NOMO-1 treated with DMSO at 0.1 percent for 48 hours (cell line): ENCODE measurements at regions not wholly inside any gene's neighbourhood (a gene's known extent, or its start where the extent isn't known, plus 50 kb on each side); places are given as distances from the start of the nearest gene placed in this dataset.
"Not testable (repeated sequence)": the region's sequence is repeated elsewhere in the genome, so short reads cannot be mapped to it uniquely, and the experiment has no call there.

Experiments used
- DNase-seq: peaks from one replicate; lab custom pipeline; 2025; ENCODE audit not compliant: unreplicated experiment; lab: John Stamatoyannopoulos, UW

DNA sequence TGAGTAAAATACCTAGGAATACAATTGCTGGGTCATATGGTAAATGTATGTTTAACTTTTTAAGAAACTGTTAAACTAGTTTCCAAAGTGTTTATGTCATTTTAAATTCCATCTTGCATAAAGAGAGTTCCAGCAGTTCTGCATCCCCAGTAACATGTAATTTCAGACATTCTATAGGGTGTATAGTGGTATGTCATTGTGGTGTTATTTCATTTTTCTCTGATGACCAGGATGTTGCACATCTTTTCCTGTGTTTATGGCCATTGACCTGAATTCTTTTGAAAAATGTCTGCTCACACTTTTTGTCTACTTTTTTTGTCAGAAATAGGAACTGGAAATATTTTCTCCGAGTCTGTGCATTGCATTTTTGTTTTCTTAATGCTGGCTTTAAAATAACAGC, 128.9 kb downstream of the TMEM200A start:
- DNase-seq = no peak

DNA sequence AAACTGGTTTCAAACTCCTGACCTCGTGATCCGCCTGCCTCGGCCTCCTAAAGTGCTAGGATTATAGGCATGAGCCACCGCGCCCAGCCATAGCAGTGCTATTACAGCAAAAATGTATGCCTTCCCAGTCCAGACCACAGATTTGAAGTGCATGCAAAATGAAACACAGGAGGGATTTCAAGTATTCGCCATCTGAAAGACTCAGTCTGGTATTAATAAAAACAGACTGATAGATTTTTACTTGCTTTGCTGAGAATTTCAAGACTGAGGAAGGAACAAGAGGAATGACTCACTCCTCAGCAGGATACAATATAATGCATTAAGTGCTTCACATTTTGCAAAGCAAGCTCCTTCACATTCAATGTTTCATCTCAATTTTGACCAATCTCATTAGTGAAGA, 134.9 kb downstream of the TMEM200A start:
- DNase-seq = no peak

DNA sequence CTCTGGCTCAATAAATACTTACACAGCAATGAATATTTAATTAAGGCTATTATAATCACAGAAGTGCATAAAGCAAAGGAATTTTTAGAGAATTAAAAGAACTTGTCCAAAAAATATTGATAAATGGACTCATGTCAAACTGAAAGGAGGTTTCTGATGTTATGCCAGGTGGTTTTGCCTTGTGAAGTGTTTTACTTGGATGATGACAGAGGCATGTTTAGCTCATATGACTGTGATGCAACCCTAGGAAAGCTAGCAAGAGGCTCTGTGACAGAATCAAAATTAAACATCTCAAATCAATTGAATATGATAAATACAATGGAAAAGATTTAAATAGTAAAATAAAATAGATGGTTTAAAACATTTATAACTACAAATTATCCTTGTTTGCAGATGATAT, 137.3 kb downstream of the TMEM200A start:
- no peak for DNase-seq

DNA sequence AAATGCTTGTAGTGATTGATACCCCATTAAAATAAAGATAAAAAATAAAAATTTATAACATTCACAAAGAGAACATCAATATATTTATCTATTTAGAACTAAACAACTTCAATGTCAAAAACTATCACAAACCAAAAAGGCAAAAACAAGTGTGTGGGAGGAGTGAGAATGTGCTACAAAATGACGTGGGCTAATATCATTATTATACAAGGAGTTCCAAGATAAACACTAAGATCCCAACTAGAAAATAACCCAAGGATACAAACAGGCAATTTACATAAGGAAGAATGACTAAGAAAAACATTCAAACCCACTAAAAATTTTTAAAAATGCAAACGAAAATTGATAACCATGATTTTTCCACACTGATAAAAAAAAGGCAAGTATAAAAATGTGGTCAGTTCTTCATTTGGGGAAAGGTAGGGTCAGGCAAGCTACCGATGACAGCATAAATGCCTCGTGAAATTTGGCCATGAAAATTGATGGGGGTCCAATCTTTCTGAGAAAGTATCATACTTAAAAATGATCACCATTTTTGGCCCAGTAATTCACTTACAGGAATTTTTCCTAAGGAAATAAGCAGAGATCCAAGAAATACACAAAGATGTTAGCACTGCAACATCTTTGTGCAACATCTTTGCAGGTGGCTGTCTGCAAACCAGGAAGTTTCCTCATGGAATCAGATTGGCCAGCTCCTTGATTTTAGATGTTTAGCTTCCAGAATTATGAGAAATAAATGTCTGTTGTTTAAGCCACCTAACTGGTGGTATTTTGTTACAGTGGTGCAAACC, 140.2 kb downstream of the TMEM200A start:
- no peak for DNase-seq

DNA sequence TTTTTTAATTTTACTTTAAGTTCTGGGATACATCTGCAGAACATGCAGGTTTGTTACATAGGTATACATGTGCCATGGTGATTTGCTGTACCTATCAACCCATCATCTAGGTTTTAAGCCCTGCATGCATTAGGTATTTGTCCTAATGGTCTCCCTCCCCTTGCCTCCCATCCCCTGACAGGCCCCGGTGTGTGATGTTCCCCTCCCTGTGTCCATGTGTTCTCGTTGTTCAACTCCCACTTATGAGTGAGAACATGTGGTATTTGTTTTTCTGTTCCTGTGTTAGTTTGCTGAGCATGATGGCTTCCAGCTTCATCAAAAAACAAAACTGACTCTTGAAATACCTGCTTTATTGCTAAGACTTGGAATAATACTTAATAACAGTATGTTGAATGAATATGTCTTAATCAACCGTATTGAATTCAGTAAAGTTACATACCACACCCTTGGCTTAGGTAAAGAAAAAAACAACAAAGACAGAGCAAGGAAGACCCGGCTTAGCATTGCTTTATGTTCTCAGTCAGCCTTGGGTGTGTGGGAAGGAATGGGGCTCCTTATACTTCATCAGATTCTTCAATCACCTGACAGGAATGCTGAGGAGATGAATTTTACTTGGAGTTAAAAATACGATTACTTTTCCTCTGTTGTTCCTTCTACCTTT, 141.3 kb downstream of the TMEM200A start:
- not testable (repeated sequence) for DNase-seq

DNA sequence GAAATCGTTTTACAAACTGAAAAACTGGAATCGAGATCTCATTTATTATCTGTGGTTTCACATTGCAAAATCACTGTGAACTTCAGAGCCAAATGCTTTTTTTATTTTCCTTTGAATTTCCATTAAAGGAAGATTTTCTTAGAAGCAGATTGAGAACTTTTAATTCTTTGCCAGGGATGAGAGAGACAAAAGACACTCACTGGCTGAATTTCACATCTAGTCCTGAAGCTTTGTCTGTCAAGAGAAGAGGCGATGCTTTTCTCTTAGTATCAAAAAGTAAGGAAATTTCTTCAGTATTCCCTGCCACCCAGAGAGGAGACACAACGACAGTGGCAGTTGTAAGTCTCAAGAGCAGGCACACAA, 141.8 kb downstream of the TMEM200A start:
- no peak for DNase-seq

DNA sequence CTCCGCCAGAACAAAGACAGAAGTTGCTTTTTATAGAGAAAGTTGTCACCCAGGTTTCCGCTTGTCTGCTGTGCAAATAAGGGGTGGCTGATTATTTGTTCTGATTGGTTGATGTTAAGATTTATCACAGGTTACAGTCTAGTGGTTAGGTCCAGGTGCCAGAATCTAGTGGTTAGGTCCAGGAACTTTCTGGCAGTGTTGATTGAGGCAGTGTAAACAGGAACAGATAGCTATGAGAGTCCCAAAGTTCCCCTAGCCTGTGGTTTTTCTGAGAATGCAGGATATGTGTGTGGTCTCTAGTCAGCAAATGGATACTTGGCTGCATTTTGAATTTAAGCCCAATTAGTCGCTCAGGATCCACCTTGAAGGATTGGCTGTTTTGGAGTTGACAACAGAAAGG, 148.0 kb downstream of the TMEM200A start:
- DNase-seq = no peak

DNA sequence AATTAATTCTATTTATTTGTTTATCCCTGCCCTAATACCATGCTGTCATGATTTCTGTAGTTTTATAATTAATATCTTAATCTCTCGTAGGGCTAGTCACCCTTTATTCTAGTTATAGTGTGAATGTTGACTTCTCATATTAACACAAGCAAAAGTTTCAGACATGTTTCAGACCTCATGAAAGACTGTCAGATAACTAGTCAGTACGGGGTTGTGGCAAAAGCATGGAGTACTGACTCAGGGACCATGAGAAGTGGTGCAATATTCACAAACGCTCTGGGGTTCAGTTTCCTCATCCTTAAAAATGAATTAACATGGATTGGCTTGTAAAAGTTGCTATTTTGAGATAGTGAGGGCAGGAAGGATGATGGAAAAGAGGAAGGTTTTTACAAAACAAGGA, 148.9 kb downstream of the TMEM200A start:
- DNase-seq = no peak

DNA sequence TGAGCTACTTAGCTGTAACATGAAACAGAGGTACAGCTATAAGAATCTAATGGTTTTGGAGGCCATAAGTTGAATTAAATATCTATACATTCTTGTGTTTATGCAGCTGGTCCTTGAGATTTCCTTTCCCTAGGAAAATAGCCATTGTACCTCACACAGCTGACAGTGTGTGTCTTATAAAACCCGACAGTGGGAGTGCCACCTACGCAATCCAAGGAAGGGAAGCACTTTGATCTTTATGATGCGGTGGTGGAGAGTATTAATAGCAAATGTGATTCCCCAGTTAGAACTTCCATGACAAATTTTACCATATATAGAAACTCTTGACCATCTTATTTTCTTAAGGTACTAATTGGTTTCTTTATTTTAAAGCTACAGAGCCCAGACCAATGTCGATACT, 149.5 kb downstream of the TMEM200A start:
- no peak for DNase-seq

DNA sequence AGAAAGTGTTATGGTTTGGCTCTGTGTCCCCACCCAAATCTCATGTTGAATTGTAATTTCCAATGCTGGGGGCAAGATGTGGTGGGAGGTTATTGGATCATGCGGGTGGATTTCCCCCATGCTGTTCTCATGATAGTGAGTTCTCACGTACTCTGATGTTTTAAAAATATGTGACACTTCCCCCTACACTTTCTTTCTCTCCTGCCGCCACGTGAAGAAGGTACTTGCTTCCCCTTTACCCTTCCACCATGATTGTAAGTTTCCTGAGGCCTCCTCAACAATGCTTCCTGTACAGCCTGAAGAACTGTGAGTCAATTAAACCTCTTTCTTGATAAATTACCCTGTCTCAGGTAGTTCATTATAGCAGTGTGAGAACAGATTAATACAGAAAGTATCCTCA, 150.8 kb downstream of the TMEM200A start:
- DNase-seq = no peak

DNA sequence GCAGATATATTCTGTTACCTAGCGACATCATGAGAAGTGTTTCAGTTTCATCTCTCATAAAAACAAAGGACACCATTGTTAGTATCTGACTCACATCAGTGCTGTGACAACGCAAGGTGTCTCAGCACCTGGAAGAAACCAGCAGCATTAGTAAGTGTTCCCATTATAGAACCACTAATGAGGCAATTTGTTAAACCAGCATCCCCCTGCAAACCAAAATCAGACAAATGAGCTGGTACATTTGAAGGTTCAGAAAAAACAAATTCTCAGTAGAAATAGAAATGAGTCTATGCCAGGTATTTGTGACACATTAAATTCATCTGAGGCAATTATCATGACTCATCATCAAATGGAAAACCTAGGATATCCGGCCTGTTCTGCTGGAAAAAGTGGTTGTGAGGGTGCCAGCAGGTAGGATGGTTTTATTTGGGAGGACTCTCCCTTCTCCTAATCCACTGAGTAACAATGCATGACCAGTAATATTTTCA, 151.7 kb downstream of the TMEM200A start:
- no peak for DNase-seq

DNA sequence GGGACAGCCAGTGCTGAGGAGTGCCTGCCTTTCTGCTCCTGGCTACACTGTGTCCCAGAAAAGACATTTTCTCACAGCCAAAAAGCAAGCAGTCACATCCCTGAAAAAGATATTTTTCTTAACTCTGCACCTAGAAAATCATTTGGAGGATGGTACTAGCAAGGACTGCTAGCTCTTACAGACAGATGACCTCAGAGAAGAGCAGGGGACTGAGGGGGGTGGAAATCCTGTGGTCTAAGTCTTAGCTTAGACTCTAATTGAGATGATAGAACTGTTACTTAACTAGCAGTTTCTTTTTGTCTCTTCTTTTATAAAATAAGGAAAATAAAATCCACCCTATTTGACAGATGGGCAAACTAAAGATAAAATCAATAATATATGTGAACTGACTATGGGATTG, 152.8 kb downstream of the TMEM200A start:
- DNase-seq = no peak

DNA sequence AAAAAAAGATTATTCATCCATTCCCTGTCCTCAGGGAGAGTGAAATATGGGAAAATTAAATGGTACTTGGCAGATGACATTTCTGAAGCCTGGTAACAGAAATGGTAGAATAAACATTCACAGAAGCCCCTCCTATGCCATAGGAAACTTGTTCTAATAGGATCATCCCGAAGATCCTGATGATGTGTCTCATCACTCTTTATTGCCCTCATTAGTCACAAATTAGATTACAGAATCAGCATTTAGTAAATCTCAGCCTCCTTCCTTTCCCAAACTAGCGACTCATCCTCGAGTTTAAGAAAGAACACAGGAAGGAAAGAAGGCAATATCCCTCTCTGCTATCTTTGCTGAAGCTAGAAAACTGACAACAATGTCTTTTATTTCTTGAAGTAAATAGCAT, 154.4 kb downstream of the TMEM200A start:
- DNase-seq = no peak

DNA sequence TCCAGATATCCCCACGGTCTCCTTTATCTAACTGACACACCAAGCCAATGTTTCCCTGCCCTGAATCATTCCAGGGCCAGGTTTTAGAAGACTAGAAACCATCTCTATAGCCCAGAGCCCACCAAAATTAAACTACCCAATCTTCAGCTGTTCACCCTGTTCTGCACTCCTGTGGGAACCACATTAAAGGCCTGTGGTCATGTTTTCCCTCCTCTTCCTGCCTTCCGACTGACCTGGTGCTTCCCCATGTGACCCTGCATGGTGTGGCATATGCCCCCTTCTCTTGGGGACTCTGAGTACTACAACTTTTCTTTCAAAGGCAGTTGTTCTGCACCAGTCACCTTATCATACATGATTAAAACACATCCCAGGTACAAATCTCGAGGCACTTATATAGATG, 155.0 kb downstream of the TMEM200A start:
- DNase-seq = no peak

DNA sequence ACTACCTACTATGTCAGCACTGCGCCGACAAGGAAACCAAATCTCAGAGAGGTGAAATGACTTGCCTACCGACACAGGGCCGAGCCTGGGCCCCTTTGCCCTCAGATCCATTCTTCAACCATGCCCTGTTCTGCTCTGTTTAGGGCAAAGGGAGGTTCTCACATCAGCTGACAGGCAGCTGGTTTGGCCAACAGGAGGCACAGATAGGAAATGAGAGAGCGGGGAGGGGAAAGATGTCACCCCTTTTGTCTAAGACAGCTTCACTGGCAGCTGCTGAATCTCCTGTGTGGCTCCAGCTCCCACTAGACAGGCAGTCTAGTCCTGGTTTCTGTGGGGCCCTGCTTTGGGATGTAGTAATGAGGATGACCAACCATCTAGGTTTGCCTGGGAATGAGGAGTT, 158.7 kb downstream of the TMEM200A start:
- no peak for DNase-seq

DNA sequence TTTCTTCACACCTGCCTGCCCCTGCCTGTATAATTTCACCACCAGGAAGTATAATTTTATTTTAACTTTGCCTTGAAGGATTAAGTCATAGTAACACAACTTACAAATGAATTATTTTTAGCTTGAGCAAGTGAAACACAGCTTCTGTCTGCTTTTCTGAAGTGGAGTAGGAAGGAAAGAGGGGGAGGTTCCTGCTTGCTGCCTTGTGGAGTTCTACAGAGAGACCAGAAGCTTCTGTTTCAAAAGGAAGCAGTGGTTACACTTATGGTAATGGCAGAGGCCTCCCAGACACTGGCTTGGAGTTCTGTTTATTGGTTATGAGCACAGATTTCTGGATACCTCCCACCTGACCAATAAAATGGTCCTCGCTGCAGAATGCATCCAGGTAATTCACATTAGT, 159.6 kb downstream of the TMEM200A start:
- peak; percentile 43 for DNase-seq

DNA sequence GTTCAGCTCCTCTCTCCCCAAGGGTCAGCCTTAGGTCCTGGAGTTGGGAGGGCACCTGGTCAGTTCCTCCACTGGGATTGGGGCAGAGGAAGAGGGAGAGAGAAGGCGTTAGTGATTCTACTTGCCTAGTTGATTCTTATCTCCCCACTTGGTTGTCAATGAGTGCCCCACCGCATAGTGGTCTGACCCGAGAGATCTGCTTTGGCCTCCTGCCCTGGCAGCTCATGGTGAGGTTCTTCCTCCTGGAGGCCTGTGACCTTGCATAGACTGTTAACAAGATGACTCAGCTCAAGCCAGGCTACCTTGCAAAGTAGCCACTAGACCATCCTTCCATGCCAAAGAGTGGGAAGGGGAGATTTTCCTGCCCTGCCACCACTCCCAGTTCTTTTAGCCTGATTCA, 160.6 kb downstream of the TMEM200A start:
- DNase-seq = no peak

DNA sequence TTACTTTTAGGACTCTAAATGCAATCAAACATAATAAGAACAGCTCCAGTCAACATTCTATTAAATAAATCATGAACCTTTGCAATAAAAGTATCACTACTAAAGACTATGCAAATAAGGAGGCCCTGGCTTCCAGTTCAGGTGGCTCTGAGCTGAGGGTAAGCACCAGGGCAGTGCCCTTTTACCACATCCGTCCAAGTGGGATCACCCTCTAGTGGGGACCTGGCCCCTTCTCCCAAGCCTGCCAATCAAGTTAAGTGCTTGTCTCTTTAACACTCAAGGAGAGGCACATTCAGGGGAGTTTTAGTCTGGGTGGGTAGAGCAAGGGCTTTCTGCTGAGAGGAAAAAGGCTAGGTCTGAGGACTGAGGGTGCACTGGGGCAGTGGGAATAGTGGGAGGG, 161.4 kb downstream of the TMEM200A start:
- no peak for DNase-seq

DNA sequence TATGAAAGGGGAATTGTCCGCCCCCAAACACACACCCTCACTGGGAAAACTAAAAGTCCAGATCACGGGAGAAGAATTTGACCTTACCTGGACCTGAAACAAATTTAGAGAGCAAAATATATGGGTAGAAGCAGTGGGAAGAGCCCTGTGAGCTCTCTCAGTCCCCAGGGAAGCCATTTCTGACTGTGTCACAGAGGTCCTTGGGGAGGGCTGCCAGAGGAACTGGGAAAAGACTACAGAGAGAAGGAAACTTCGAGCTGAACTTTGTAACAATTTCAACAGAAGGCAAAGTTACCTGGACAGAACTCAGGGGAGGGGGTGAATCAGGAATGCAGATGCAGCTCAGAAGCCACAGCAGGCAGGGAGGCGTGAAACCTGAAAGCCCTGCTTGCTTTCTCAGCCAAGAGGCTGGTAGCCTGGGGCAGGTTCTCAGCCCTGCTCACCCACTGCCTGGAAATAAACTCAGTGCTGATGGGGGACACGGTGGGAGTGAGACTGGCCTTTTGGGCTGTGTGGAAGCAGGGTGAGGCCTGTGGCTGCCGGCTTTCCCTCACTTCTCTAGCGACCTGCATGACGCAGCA, 163.8 kb downstream of the TMEM200A start:
- DNase-seq = no peak

DNA sequence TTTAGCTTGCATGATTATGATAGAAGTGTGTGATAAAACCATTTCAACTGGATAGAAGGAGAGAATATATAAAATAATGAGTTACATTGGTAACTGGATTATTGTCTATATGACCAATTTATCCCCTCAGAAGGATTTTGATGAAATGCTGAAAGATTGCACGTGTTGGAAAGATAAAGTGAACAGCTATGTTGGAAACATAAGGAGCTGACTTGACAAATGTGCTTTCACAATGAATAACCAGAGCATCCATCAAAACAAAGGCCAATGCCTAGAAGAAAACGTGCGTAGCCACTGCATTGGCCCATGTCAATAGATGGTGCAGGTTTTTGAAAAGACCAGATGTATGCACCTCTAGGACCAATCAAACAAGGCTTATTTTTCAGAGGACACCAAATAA, 168.8 kb downstream of the TMEM200A start:
- no peak for DNase-seq

DNA sequence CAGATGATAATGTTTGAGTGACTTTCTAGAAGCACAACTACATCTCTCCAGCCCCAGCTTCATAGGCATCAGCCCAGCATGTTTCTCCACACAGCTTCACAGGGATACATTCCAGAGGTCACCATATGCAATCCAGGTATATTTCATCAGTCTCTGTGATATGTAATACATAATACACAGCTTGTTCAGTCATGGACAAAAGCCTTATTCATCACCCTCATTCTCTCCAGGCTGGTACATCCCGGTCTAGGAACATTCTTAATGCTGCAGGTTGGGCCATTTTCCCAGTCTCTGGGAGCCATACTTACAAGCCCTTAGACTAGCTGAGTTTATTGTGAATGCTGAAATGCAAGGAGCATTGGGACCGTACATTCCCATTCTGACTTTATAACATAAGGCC, 169.4 kb downstream of the TMEM200A start:
- DNase-seq = no peak

DNA sequence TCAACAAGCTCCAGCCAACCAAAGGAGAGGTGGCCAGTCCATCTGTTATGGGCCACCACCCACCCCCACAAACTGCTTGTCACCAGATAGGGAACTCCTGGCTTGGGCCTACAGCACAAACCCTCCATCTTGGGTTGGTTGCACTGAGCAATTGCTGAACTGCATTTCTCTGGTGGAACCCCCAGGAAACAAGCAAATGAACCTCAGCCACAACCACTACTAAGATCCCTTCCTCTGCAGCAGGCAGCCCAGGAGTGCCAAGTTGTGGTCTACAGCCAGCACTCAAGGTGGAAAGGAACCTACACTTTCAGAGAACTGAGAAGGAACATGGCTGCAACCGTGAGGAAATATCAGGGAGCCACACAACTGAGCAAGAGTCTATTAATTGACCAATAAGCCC, 171.6 kb downstream of the TMEM200A start:
- DNase-seq = no peak
